HUDEP-2 (cell line): ENCODE measurements at regions not wholly inside any gene's neighbourhood (a gene's known extent, or its start where the extent isn't known, plus 50 kb on each side); places are given as distances from the start of the nearest gene placed in this dataset.

Experiments used
- DNase-seq, 76 experiments: peaks; one replicate each; lab custom pipeline; 2025; ENCODE audit not compliant: unreplicated experiment in 76 of 76; lab: John Stamatoyannopoulos, UW

GRCh38 chr3:64321747-64322146 lies 96.5 kb upstream of the PRICKLE2 start:
- no peak for DNase-seq

GRCh38 chr3:64319391-64319790 lies 94.1 kb upstream of the PRICKLE2 start:
- DNase-seq = no peak

GRCh38 chr3:64318668-64319271 lies 93.5 kb upstream of the PRICKLE2 start:
- no peak for DNase-seq

GRCh38 chr3:64318001-64318400 lies 92.7 kb upstream of the PRICKLE2 start:
- no peak for DNase-seq

GRCh38 chr3:64316971-64317370 lies 91.7 kb upstream of the PRICKLE2 start:
- DNase-seq = peak in 1 of 76 experiments; percentile 10

GRCh38 chr3:64311424-64312061 lies 86.3 kb upstream of the PRICKLE2 start:
- no peak for DNase-seq

- DNase-seq = no peak
These were observed 83.7 kb upstream of the PRICKLE2 start for GRCh38 chr3:64308931-64309330.

GRCh38 chr3:64306745-64307144 lies 81.5 kb upstream of the PRICKLE2 start:
- no peak for DNase-seq

- no peak for DNase-seq
These were observed 80.5 kb upstream of the PRICKLE2 start for GRCh38 chr3:64305731-64306130.

- DNase-seq = no peak
These were observed 79.7 kb upstream of the PRICKLE2 start for GRCh38 chr3:64304828-64305410.

- DNase-seq = no peak
These were observed 78.6 kb upstream of the PRICKLE2 start for GRCh38 chr3:64303881-64304280.

- DNase-seq = no peak
These were observed 78.1 kb upstream of the PRICKLE2 start for GRCh38 chr3:64303401-64303800.

GRCh38 chr3:64301476-64301875 lies 76.2 kb upstream of the PRICKLE2 start:
- no peak for DNase-seq

- no peak for DNase-seq
These were observed 75.6 kb upstream of the PRICKLE2 start for GRCh38 chr3:64300790-64301423.

GRCh38 chr3:64299206-64299605 lies 73.9 kb upstream of the PRICKLE2 start:
- DNase-seq = no peak

- no peak for DNase-seq
These were observed 72.3 kb upstream of the PRICKLE2 start for GRCh38 chr3:64297563-64297962.

- no peak for DNase-seq
These were observed 70.3 kb upstream of the PRICKLE2 start for GRCh38 chr3:64295594-64295993.

- DNase-seq = no peak
These were observed 69.5 kb upstream of the PRICKLE2 start for GRCh38 chr3:64294771-64295170.

- DNase-seq = no peak
These were observed 67.9 kb upstream of the PRICKLE2 start for GRCh38 chr3:64293121-64293520.

GRCh38 chr3:64291956-64292355 lies 66.7 kb upstream of the PRICKLE2 start:
- DNase-seq = no peak

- no peak for DNase-seq
These were observed 66.1 kb upstream of the PRICKLE2 start for GRCh38 chr3:64291345-64291744.

- DNase-seq = no peak
These were observed 65.6 kb upstream of the PRICKLE2 start for GRCh38 chr3:64290864-64291263.
